ENCODE measurements at regions not wholly inside any gene's neighbourhood (a gene's known extent, or its start where the extent isn't known, plus 50 kb on each side); places are given as distances from the start of the nearest gene placed in this dataset.

DNA sequence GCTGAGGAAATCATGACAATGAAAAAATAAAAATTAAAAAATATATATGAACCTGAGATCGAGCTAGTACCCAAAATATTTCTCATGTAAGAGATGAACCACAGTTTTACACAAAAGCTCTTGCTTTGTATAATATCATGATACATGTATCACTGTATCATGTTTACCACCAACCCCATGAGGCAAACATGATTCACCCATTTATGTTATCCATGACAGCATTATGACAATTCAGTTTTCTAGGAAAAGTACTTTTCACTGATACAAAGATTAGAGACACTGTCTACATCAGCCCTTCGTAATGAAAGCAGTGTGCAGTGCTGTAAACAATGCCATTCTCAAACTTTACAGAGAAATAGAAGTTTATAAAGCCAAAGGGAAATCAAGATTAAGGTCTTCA is 852.5 kb upstream of the LRRC4C start:
- no peak for DNase-seq (ENCODE audit: low read depth in 1 of 2, low spot score in 1 of 2)
- H3K4me3 ChIP-seq (replicated peaks; ENCODE audit: insufficient read depth, low read length): no peak overlapping the region
- no peaks in the 10 kb centered on the region for H3K27me3 ChIP-seq (ENCODE audit: insufficient read depth, poor library complexity, severe bottlenecking)
- H3K27ac ChIP-seq (replicated peaks): no peak overlapping the region
- TF ChIP-seq POLR2AphosphoS5 (IDR thresholded peaks at IDR 0.05; ENCODE audit: low read depth) (no peak), SPI1 (IDR thresholded peaks at IDR 0.05; ENCODE audit: borderline replicate concordance, low read depth) (no peak), REST (IDR thresholded peaks at IDR 0.05; ENCODE audit: insufficient replicate concordance, low read depth) (no peak), GABPA (IDR thresholded peaks at IDR 0.05; ENCODE audit: low read depth) (no peak)
- TF ChIP-seq, protein P1, sequence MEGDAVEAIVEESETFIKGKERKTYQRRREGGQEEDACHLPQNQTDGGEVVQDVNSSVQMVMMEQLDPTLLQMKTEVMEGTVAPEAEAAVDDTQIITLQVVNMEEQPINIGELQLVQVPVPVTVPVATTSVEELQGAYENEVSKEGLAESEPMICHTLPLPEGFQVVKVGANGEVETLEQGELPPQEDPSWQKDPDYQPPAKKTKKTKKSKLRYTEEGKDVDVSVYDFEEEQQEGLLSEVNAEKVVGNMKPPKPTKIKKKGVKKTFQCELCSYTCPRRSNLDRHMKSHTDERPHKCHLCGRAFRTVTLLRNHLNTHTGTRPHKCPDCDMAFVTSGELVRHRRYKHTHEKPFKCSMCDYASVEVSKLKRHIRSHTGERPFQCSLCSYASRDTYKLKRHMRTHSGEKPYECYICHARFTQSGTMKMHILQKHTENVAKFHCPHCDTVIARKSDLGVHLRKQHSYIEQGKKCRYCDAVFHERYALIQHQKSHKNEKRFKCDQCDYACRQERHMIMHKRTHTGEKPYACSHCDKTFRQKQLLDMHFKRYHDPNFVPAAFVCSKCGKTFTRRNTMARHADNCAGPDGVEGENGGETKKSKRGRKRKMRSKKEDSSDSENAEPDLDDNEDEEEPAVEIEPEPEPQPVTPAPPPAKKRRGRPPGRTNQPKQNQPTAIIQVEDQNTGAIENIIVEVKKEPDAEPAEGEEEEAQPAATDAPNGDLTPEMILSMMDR (IDR thresholded peaks at IDR 0.05; ENCODE audit: insufficient read depth, low read length): no peak

DNA sequence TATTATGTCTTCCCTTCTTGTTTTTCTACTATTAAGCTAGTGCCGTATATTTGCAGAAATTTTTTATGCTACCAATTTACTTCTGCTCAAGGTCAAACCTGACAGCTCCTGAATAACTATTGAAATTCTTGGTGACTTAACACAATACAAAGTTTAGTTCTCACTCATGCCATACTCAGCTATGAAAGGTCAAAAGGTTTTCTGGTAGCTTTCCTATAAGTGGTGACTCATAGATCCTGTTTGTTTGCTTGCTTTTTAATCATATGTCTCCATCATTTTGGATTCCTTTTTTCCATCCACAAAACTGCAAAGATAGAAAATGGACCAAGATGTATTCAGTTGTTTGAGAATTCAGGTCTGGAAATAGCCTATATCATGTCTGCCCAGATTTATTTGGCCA is 855.8 kb upstream of the LRRC4C start:
- no peak for DNase-seq (ENCODE audit: low read depth in 1 of 2, low spot score in 1 of 2)
- Histone ChIP-seq H3K27me3 (ENCODE audit: insufficient read depth, poor library complexity, severe bottlenecking) (no peaks in the 10 kb centered on the region), H3K4me3 (replicated peaks; ENCODE audit: insufficient read depth, low read length) (no peak overlapping the region), H3K27ac (replicated peaks) (no peak overlapping the region)
- TF ChIP-seq POLR2AphosphoS5 (IDR thresholded peaks at IDR 0.05; ENCODE audit: low read depth) (no peak), GABPA (IDR thresholded peaks at IDR 0.05; ENCODE audit: low read depth) (no peak), SPI1 (IDR thresholded peaks at IDR 0.05; ENCODE audit: borderline replicate concordance, low read depth) (no peak), REST (IDR thresholded peaks at IDR 0.05; ENCODE audit: insufficient replicate concordance, low read depth) (no peak)
- TF ChIP-seq, protein P1 (IDR thresholded peaks at IDR 0.05; ENCODE audit: insufficient read depth, low read length): no peak

- H3K27ac ChIP-seq (replicated peaks): no peak overlapping the region
- no peak overlapping the region for H3K4me3 ChIP-seq (replicated peaks; ENCODE audit: insufficient read depth, low read length)
- no peaks in the 10 kb centered on the region for H3K27me3 ChIP-seq (ENCODE audit: insufficient read depth, poor library complexity, severe bottlenecking)
- no peak for DNase-seq (ENCODE audit: low read depth in 1 of 2, low spot score in 1 of 2)
- TF ChIP-seq GABPA (IDR thresholded peaks at IDR 0.05; ENCODE audit: low read depth) (no peak), POLR2AphosphoS5 (IDR thresholded peaks at IDR 0.05; ENCODE audit: low read depth) (no peak), REST (IDR thresholded peaks at IDR 0.05; ENCODE audit: insufficient replicate concordance, low read depth) (no peak), SPI1 (IDR thresholded peaks at IDR 0.05; ENCODE audit: borderline replicate concordance, low read depth) (no peak)
- TF ChIP-seq, protein P1 (IDR thresholded peaks at IDR 0.05; ENCODE audit: insufficient read depth, low read length): no peak
These were observed 856.4 kb upstream of the LRRC4C start for GRCh38 chr11:42315846-42316245.
